Hepatocyte (in vitro differentiated cells): ENCODE measurements at regions not wholly inside any gene's neighbourhood (a gene's known extent, or its start where the extent isn't known, plus 50 kb on each side); places are given as distances from the start of the nearest gene placed in this dataset.

Source experiments
- DNase-seq: peaks from one replicate; pipeline ENCODE4 v3.0.0-alpha.2; 2016; ENCODE audit warnings: low spot score
- H2AFZ ChIP-seq: fragments of 200-600 bp; sonication (generic); 2 replicates; pipeline ENCODE4 v1.6.0; 2016; ENCODE audit warnings: antibody characterized with exemption, mild to moderate bottlenecking
- H3K27ac ChIP-seq: fragments of 200-600 bp; sonication (generic); 2 replicates; pipeline ENCODE4 v1.5.1; 2016; ENCODE audit warnings: mild to moderate bottlenecking
- H3K27me3 ChIP-seq: fragments of 200-600 bp; sonication (generic); 2 replicates; pipeline ENCODE4 v1.6.1; 2016
- H3K36me3 ChIP-seq: fragments of 200-600 bp; sonication (generic); replicated peaks from 2 replicates; pipeline ENCODE4 v1.5.1; 2016; ENCODE audit warnings: low read depth; ENCODE audit not compliant: insufficient read depth
- H3K4me1 ChIP-seq: fragments of 200-600 bp; sonication (generic); 2 replicates; pipeline ENCODE4 v1.5.1; 2016; ENCODE audit warnings: mild to moderate bottlenecking, moderate library complexity; ENCODE audit not compliant: insufficient read depth
- H3K4me2 ChIP-seq: fragments of 200-600 bp; sonication (generic); 2 replicates; pipeline ENCODE4 v1.6.0; 2016
- H3K4me3 ChIP-seq: fragments of 200-600 bp; sonication (generic); 2 replicates; pipeline ENCODE4 v1.5.1; 2016; ENCODE audit warnings: mild to moderate bottlenecking
- H3K79me2 ChIP-seq: fragments of 200-600 bp; sonication (generic); 2 replicates; pipeline ENCODE4 v1.6.0; 2017; ENCODE audit warnings: mild to moderate bottlenecking
- H3K9me2 ChIP-seq: fragments of 200-600 bp; sonication (generic); replicated peaks from 2 replicates; pipeline ENCODE4 v1.6.0; 2017; ENCODE audit warnings: mild to moderate bottlenecking; ENCODE audit not compliant: insufficient read depth
- H3K9me3 ChIP-seq: fragments of 200-600 bp; sonication (generic); 2 replicates; pipeline ENCODE4 v1.5.1; 2016; ENCODE audit warnings: low read depth, mild to moderate bottlenecking
- H4K20me1 ChIP-seq: fragments of 200-600 bp; sonication (generic); 2 replicates; pipeline ENCODE4 v1.6.0; 2016; ENCODE audit warnings: mild to moderate bottlenecking; ENCODE audit not compliant: insufficient read depth, poor library complexity, severe bottlenecking
- CTCF ChIP-seq: fragments of 200-600 bp; sonication (generic); IDR thresholded peaks from 2 replicates; pipeline ENCODE4 v1.5.1; 2016; ENCODE audit warnings: antibody characterized with exemption, mild to moderate bottlenecking; ENCODE audit not compliant: poor library complexity
- EZH2 ChIP-seq: fragments of 200-600 bp; sonication (generic); IDR thresholded peaks from 2 replicates; pipeline ENCODE4 v1.6.1; 2016; ENCODE audit warnings: antibody characterized with exemption, mild to moderate bottlenecking, borderline replicate concordance
- EZH2phosphoT487 ChIP-seq: fragments of 200-600 bp; sonication (generic); IDR thresholded peaks from one replicate; pipeline ENCODE4 v1.6.1; 2018; ENCODE audit warnings: antibody characterized with exemption, mild to moderate bottlenecking, low read depth, moderate library complexity; ENCODE audit not compliant: unreplicated experiment, severe bottlenecking
- WGBS: methylation state at CpG from one replicate; pipeline ENCODE4 v1.1.6; 2016; ENCODE audit warnings: low lambda C conversion rate; ENCODE audit errors: missing lambda C conversion rate; 5-methylcytosine and 5-hydroxymethylcytosine counted together

GRCh38 chr3:29227307-29227706, 53.6 kb upstream of the RBMS3 start:
- Histone ChIP-seq H2AFZ (no peak overlapping the region), H3K4me2 (no peak overlapping the region), H3K9me2 (no peaks in the 10 kb centered on the region), H3K4me3 (no peak overlapping the region), H3K4me1 (peaks cover 4% of the 10 kb centered on the region), H3K9me3 (no peaks in the 10 kb centered on the region), H4K20me1 (no peaks in the 10 kb centered on the region), H3K27me3 (no peaks in the 10 kb centered on the region), H3K79me2 (no peaks in the 10 kb centered on the region), H3K36me3 (no peaks in the 10 kb centered on the region), H3K27ac (no peak overlapping the region)
- 34% methylated on average over 1 of the region's 1 CpG for WGBS
- TF ChIP-seq EZH2: no peak
- TF ChIP-seq EZH2phosphoT487: no peak
- TF ChIP-seq CTCF: no peak
- no peak for DNase-seq
